GM21367 (cell line): ENCODE measurements at regions not wholly inside any gene's neighbourhood (a gene's known extent, or its start where the extent isn't known, plus 50 kb on each side); places are given as distances from the start of the nearest gene placed in this dataset.
"Not testable (repeated sequence)": the region's sequence is repeated elsewhere in the genome, so short reads cannot be mapped to it uniquely, and the experiment has no call there.

Experiments used
- ATAC-seq: cut with Tn5 transposase; IDR thresholded peaks from one replicate; pipeline ENCODE4 v1.9.1; 2021; ENCODE audit not compliant: unreplicated experiment

DNA sequence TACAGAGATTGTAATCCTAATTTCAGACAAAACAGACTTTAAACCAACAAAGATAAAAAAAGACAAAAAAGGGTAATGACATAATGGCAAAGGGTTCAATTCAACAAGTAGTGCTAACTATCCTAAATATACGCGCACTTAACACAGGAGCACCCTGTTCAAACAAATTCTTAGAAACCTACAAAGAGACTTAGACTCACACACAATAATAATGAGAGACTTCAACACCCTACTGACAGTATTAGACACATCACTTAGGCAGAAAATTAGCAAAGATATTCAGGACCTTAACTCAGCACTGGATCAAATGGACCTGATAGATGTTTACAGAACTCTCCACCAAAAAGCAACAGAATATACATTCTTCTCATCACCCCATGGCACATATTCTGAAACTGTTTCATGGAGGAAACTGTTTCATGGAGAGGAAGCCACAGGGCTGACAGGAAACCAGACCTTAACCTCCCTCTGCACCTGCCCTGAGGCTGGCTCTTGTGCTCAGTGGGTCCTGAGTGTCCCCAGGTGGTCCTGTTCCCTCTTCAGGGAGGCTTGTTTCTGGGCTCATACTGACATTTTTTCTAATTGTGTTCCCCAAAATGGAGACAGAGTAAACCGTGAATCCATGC, 54.7 kb downstream of the OR4M2 start:
- peak; percentile 58 for ATAC-seq

DNA sequence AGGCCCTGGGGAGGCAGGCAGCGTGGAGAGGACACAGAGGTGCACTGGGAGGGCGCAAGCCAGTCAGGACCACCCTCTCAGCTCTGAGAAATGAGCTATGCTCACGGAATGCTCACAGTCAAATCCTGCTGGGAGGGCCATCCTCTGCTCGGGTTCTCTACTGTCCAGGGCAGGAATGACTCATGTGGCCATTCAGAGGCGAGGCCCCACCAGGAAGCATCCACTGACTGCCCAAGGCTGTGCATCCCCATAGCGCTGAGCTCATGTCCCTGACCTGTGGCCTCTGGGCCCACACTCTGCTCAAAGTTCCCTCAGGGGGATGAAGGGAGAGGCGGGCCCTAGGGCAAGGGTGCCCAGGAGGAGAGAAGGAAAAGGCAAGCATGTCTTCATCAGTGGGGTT, 57.2 kb downstream of the OR4M2 start:
- not testable (repeated sequence) for ATAC-seq

- not testable (repeated sequence) for ATAC-seq
Observed at GRCh38 chr15:22141106-22141505, 60.8 kb downstream of the OR4M2 start.

- peak; percentile 74 for ATAC-seq
Observed at GRCh38 chr15:22148109-22148508, 67.8 kb downstream of the OR4M2 start.

DNA sequence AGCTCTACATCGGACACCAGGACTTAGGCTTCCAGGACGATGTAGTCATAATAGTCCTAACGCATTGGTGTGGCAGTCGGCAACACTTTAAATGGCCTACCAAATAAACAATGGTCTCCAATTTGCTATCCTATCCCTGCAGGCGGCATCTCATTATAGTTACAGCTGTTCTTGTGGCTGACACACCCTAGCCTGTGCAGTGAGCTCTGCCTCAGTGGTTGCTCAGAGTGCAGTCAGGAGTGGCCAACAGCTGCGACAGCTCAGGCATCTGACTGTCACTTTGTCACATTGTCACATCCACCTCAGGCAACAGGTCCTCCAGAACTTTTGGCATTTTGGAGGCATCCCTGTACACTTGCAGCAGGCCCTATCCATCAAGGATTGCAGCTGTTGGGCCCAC, 77.9 kb downstream of the OR4M2 start:
- not testable (repeated sequence) for ATAC-seq

DNA sequence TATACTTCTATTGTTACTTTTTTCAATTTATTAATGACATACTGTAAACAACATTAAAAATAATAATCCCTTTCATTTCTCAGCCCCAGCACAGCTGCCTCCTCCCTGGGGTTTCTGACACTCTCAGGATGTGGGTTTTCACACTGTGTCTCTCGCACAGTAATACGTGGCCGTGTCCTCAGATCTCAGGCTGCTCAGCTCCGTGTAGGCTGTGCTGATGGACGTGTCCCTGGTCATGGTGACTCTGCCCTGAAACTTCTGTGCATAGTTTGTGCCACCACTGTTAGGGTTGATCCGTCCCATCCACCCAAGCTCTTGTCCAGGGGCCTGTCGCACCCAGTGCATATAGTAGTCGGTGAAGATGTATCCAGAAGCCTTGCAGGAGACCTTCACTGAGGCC, 80.0 kb downstream of the OR4M2 start:
- ATAC-seq = not testable (repeated sequence)

GRCh38 chr15:22160741-22161140, 80.4 kb downstream of the OR4M2 start:
- peak; percentile 72 for ATAC-seq

DNA sequence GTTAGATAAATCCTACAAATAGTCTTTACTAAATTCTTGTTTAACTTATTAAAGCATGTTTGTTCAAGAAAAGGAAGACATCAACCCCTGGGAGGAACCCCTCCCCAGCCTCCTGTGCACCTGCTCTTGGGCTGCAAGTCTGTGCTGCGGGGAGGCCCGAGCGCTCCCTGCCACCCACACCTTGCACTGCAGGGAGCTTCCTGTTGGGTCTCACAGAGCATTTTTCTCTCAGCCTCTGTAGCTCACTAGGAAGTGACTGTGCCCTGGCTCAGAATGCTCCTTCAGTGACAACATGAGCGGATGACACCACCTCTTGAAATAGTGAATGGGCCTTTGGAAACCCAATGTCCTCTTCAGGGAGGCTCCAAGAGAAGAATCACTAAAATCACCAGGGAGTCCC, 81.1 kb downstream of the OR4M2 start:
- ATAC-seq = peak; percentile 78

GRCh38 chr15:22163715-22164114, 83.4 kb downstream of the OR4M2 start:
- not testable (repeated sequence) for ATAC-seq

GRCh38 chr15:22167521-22167920, 87.2 kb downstream of the OR4M2 start:
- ATAC-seq = not testable (repeated sequence)

DNA sequence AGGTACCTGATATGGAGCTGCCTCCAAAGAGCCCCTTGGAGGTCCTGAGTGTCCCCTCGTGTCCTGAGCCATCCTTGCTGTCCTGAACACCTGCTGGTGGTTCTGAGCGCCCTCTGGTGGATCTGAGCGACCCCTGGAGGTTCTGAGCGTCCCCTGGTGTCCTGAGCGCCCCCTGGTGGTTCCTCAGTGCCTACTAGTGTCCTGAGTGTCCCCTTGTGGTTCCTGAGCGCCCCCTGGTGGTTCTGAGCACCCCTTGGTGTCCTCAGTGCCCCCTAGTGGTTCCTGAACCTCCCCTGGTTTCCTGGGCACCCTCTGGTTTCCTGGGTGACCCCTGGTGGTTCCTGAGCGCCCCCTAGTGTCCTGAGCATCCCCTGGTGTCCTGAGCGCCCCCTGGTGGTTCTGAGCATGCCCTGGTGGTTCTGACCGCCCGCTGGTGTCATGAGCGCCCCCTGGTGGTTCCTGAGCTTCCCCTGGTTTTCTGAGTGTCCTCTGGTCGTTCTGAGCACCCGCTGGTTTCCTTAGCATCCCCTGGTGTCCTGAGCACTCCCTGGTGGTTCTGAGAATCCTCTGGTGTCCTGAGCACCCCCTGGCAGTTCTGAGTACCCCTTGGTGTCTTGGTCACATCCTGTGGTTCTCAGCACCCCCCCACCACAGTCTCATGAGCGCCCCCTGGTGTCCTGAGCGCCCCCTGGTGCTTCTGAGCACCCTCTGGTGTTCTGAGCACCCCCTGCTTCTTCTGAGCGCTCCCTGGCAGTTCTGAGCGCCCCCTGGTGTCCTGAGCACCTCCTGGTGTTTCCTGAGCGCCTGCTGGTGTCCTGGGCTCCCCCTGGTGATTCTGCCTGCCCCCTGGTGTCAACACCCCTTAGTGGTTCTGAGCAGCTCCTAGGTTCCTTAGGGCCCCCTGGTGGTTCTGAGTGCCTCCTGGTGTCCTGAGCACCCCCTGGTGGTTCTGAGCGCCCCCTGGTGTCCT, 93.0 kb downstream of the OR4M2 start:
- peak; percentile 70 for ATAC-seq

GRCh38 chr15:22174088-22174487, 93.8 kb downstream of the OR4M2 start:
- peak; percentile 56 for ATAC-seq

- not testable (repeated sequence) for ATAC-seq
Observed at GRCh38 chr15:22177965-22178364, 97.6 kb downstream of the OR4M2 start.

GRCh38 chr15:22178438-22178837, 98.1 kb downstream of the OR4M2 start:
- ATAC-seq = not testable (repeated sequence)

- not testable (repeated sequence) for ATAC-seq
Observed at GRCh38 chr15:22179043-22179442, 98.7 kb downstream of the OR4M2 start.

GRCh38 chr15:22180611-22181010, 100.3 kb downstream of the OR4M2 start:
- ATAC-seq = not testable (repeated sequence)

- ATAC-seq = not testable (repeated sequence)
Observed at GRCh38 chr15:22184678-22185077, 104.4 kb downstream of the OR4M2 start.

GRCh38 chr15:22186846-22187532, 106.7 kb downstream of the OR4M2 start:
- ATAC-seq = not testable (repeated sequence)

GRCh38 chr15:22191818-22192217, 111.5 kb downstream of the OR4M2 start:
- ATAC-seq = not testable (repeated sequence)

GRCh38 chr15:22194739-22195617, 114.7 kb downstream of the OR4M2 start:
- ATAC-seq = not testable (repeated sequence)
